ENCODE measurements at regions not wholly inside any gene's neighbourhood (a gene's known extent, or its start where the extent isn't known, plus 50 kb on each side); places are given as distances from the start of the nearest gene placed in this dataset.

- no peak for DNase-seq (ENCODE audit: low spot score)
Observed at GRCh38 chr5:166320920-166321480, 1970.4 kb upstream of the WWC1 start.

- no peak for DNase-seq (ENCODE audit: low spot score)
Observed at GRCh38 chr5:166324372-166324771, 1967.1 kb upstream of the WWC1 start.

GRCh38 chr5:166329149-166329800 is 1962.2 kb upstream of the WWC1 start:
- DNase-seq (ENCODE audit: low spot score), result no peak

GRCh38 chr5:166330036-166330435 is 1961.4 kb upstream of the WWC1 start:
- no peak for DNase-seq (ENCODE audit: low spot score)

- DNase-seq (ENCODE audit: low spot score), result no peak
Observed at GRCh38 chr5:166331521-166331920, 1959.9 kb upstream of the WWC1 start.

- DNase-seq (ENCODE audit: low spot score), result no peak
Observed at GRCh38 chr5:166338801-166339200, 1952.6 kb upstream of the WWC1 start.

- no peak for DNase-seq (ENCODE audit: low spot score)
Observed at GRCh38 chr5:166340039-166340438, 1951.4 kb upstream of the WWC1 start.

DNA sequence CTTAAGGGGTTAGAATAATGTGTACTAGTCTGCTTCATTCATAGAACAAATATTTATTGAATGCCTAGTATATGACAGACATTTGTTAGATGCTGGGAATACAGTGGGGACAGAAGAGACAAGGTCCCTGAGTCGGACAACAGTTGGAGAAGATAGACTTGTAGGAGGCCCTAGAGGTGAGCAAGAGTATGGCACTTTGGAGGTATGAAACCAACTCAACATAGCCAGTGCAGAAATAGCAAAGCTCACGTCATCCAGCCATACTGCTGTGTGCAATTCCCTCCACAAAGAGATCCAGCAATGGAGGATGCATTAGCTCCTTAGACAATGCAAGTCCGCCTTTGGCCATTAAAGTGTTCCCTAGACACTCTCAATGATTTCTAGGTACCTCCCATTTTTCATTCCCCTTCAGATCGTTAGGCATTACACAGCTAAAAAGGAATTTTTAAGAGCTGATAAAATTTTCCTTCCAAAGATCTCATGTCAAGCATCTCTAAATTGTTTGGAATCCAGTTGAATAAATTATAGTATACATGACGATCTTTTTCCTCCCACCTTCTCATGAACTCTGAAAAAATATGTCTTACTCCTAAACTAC is 1949.6 kb upstream of the WWC1 start:
- no peak for DNase-seq (ENCODE audit: low spot score)

DNA sequence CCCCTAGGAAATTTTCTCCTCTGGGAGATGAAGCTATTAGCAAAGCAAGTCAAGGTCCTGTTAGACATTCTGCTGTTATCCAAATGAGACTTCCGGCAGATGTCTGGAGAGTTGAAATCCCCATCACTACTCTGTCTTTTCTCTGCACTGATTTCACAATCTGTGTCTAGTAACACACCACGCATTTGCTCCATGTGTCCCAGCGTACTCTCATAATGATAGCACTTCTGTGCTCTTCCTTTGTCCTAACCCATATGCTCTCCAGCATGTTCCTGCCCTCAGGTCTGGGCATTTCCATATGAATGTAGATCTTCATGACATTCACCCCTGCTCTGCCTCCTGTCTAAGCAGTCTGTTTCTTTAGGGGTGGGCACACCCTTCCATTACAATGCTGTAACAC is 1949.0 kb upstream of the WWC1 start:
- no peak for DNase-seq (ENCODE audit: low spot score)

DNA sequence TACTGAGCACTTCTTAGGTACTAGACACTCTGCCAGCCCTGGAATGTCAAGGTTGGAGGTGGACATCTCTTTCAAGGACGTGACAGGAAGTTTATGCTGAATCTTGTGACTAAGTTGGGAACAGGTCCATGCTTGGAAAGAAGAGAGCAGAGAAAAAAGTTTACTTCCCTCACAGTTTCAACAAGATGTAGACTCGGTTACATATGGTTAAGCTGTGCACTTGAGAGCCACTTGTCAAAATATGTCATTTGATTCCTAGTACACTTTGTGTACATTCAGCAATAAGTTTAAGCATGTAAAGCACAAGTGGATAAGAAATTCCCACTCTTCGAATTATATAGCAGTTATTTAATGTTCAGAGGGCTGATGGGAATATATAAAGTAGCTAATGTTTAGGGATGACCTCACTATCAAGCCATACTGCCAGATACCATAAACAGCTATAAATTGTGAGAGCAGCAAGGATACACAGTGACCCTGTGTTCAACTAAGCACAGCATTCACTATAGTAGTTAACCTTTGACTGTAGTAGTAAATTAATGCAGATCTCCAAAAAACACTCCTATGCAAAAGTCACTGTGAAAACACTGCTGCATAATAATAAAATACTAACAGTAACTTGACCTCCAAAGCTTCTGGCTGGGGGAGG is 1944.6 kb upstream of the WWC1 start:
- no peak for DNase-seq (ENCODE audit: low spot score)

GRCh38 chr5:166349046-166349445 is 1942.4 kb upstream of the WWC1 start:
- DNase-seq (ENCODE audit: low spot score), result no peak

- DNase-seq (ENCODE audit: low spot score), result no peak
Observed at GRCh38 chr5:166353580-166353979, 1937.9 kb upstream of the WWC1 start.

DNA sequence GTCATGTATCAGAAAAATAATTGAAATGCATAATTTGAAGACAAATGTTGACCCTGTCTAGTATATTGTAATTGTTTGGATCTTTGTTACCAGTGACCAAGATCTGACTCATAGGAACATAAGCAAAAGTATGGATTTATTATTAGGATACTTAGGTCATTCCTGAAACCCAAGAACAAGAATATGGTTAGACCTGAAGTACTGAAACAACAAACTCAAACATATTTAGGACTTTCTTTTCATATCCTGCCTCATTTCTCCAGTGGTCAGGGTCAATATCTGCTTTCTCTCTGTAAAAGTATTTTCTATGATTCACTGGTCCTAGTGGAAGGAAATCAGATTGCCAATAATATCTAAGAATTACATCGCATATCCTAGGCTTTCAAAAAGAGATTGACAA is 1937.1 kb upstream of the WWC1 start:
- no peak for DNase-seq (ENCODE audit: low spot score)

DNA sequence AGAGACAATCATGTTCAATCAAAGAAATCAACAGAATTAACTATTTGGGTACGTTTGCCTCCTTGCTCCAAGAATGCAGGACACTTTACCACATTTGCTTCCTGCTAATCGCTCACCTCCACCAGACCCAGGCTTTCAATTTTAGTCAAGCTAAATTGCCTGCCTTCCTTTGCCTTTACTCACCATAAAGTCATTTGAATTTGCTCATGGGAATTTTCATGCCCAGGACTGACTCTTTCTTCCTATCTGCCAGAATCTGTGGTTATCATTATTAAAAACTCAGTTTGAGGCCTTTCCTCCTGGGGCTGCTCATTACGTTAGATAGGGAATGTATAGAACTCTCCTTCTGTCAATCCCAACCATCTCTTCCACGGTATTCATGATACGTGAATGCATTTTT is 1935.3 kb upstream of the WWC1 start:
- no peak for DNase-seq (ENCODE audit: low spot score)

DNA sequence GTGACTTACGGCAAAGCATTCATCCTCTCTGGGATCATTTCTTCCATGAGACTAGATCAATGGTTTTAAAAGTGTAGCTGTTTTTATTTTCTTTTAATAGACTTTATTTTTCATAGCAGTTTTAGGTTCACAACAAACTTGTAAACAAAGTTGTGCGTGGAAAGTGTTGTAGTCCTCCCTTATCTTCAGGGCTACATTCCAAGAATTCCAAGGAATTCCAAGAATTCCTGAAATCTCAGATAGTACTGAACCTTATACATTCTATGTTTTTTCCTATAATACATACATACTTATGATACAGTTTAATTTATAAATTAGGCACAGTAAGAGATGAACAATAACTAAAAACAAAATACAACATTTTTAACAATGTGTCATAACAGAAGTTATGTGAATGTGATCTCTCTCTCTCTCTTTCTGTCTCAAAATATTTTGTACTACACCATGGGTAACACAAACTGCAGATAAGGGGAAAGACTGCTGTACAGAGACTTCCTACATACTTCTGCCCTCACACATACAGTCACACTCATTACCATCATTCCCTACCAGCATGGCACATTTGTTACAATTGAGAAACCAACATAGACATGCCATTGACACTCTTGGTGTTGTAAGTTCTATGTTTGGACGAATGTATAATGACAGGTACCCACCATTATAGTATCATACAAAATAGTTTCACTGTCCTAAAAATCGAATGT is 1933.2 kb upstream of the WWC1 start:
- no peak for DNase-seq (ENCODE audit: low spot score)

GRCh38 chr5:166363087-166363760 is 1928.2 kb upstream of the WWC1 start:
- DNase-seq (ENCODE audit: low spot score), result no peak

DNA sequence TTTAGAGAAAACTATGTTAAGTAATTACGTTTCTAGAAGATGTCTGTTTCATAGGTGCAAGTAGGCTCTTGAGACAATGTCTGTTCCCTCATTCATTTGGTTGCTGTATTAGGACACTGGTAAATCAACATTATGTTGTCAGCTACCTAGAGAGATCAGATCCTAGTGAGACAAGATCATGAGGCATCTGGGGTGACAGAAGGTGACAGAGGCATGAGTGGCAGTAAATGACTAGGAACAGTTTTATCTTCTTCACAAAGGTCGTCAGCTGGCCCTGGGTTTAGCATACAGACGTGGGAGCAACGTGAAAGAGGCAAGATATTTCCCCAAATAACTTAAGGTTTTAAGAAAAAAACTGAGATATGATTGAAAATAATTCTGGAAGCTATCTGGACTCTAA is 1926.3 kb upstream of the WWC1 start:
- DNase-seq (ENCODE audit: low spot score), result no peak

- no peak for DNase-seq (ENCODE audit: low spot score)
Observed at GRCh38 chr5:166367391-166367790, 1924.1 kb upstream of the WWC1 start.

DNA sequence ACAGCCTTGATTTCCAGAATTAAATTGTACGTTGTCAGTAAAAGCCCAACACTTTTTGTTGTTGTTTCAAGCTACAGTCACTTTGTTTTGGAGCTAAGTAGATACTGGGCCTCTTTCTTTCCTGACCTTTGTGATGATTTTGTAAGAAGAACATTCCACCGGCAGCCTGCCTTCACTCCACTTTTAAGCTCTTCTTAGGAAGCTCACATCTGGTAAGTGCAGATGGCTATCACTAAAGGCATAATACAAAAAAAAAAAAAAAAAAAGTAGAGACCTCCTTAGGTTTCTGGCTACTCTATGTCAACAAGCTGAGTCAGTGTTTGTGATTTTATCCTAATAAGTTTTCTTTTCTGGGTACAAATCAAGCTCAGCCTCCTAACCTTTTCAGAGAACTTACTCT is 1922.1 kb upstream of the WWC1 start:
- DNase-seq (ENCODE audit: low spot score), result no peak

- DNase-seq (ENCODE audit: low spot score), result no peak
Observed at GRCh38 chr5:166369807-166370206, 1921.6 kb upstream of the WWC1 start.

GRCh38 chr5:166370928-166371690 is 1920.3 kb upstream of the WWC1 start:
- no peak for DNase-seq (ENCODE audit: low spot score)
